Right lobe of liver (tissue), 4 donors: ENCODE measurements at regions not wholly inside any gene's neighbourhood (a gene's known extent, or its start where the extent isn't known, plus 50 kb on each side); places are given as distances from the start of the nearest gene placed in this dataset.

Experiments
- POLR2A ChIP-seq: fragments of 450-650 bp; IDR thresholded peaks from one replicate; pipeline ENCODE4 v1.6.1; 2017; ENCODE audit warnings: antibody characterized with exemption, mild to moderate bottlenecking
- TF ChIP-seq, protein P1 (sequence below), 4 donors: fragments of 200-600 bp in 3 of 4; fragments of 450-650 bp in 1 of 4; IDR thresholded peaks; one replicate each; pipeline versions ENCODE4 v1.5.1 to v1.8.0; 2016 to 2022; ENCODE audit warnings: antibody characterized with exemption in 4 of 4, mild to moderate bottlenecking in 2 of 4
- donor health status: DM: no; HTN: no; CAD: no.
- donor health status: DM: no; HTN: no; CAD: no.
- donor health status: DM: no; HTN: yes; CAD: no.

DNA sequence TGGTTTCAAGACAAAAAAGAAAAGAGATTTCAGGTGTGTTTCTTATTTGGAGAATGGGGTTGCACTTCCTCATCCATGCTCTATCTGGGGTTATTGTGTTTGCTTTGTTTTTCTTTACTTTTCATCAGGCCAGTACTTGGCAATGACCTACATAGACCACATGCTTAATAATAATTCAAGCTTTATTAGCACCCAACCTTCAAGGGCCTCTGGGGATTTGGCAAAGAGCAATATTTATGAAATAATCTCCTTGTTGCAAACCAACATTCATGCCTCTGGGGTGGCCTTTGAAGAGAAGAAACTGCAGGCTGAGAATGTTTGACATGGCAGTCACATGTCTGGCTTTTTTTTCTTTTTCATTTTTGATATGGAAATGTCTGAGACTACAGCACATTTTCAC is 68.2 kb upstream of the SNRK start:
- no peak for TF ChIP-seq POLR2A
- TF ChIP-seq, protein P1, sequence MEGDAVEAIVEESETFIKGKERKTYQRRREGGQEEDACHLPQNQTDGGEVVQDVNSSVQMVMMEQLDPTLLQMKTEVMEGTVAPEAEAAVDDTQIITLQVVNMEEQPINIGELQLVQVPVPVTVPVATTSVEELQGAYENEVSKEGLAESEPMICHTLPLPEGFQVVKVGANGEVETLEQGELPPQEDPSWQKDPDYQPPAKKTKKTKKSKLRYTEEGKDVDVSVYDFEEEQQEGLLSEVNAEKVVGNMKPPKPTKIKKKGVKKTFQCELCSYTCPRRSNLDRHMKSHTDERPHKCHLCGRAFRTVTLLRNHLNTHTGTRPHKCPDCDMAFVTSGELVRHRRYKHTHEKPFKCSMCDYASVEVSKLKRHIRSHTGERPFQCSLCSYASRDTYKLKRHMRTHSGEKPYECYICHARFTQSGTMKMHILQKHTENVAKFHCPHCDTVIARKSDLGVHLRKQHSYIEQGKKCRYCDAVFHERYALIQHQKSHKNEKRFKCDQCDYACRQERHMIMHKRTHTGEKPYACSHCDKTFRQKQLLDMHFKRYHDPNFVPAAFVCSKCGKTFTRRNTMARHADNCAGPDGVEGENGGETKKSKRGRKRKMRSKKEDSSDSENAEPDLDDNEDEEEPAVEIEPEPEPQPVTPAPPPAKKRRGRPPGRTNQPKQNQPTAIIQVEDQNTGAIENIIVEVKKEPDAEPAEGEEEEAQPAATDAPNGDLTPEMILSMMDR (IDR thresholded peaks at IDR 0.05), result no peak
